ENCODE measurements at regions not wholly inside any gene's neighbourhood (a gene's known extent, or its start where the extent isn't known, plus 50 kb on each side); places are given as distances from the start of the nearest gene placed in this dataset.

DNA sequence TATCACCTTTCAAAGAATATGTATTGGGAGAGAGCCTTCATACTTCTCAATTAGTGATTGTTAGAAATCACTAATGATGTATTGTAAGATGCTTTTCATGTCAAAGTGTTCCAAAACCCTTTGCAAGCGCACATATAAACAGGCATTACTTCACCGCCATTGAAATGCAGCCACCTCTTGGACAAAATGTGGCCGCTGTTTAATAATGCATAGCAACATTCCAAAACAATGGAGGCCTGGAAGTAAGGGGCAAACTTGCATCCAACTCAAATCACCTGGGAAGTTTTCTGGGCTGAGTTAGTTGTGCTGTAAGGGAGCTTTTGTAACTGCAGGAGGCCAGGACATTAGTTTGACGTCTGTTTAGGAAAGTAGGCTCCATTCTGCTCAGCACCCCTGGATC is 438.1 kb downstream of the FGF9 start:
- peak overlapping the region; percentile 18 for H3K27ac Mint-ChIP-seq
- peaks cover 13% of the 10 kb centered on the region for H3K36me3 Mint-ChIP-seq (ENCODE audit: low read depth)
- no peak overlapping the region for H3K4me3 Mint-ChIP-seq
- no peaks in the 10 kb centered on the region for H3K27me3 Mint-ChIP-seq
- H3K4me1 Mint-ChIP-seq (ENCODE audit: low read depth): peaks cover 84% of the 10 kb centered on the region
- DNase-seq: no peak
- H3K9me3 Mint-ChIP-seq: peaks cover 6% of the 10 kb centered on the region

DNA sequence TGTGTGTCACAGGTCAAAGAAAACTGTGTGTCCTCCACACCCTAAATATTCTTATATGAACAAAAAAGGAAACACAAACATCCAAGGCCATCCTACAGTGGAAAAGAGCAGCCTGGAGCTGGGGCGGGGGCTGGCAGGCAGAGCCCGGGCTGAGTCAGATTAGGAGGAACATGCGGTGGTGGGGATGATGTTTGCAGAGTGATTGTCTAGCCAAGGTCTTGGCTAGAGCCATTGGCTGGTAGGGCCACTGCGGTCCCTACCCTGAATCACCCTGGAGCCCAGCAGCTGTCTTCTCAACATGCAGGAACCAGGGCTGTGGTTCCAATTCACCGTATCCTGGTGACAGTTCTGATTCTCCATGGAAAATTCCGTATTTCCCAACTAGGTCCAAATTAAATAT is 439.5 kb downstream of the FGF9 start:
- no peaks in the 10 kb centered on the region for H3K27me3 Mint-ChIP-seq
- no peak overlapping the region for H3K4me3 Mint-ChIP-seq
- H3K4me1 Mint-ChIP-seq (ENCODE audit: low read depth): peaks cover 95% of the 10 kb centered on the region
- peaks cover 11% of the 10 kb centered on the region for H3K9me3 Mint-ChIP-seq
- H3K27ac Mint-ChIP-seq: peak overlapping the region; percentile 3
- peaks cover 17% of the 10 kb centered on the region for H3K36me3 Mint-ChIP-seq (ENCODE audit: low read depth)
- no peak for DNase-seq

DNA sequence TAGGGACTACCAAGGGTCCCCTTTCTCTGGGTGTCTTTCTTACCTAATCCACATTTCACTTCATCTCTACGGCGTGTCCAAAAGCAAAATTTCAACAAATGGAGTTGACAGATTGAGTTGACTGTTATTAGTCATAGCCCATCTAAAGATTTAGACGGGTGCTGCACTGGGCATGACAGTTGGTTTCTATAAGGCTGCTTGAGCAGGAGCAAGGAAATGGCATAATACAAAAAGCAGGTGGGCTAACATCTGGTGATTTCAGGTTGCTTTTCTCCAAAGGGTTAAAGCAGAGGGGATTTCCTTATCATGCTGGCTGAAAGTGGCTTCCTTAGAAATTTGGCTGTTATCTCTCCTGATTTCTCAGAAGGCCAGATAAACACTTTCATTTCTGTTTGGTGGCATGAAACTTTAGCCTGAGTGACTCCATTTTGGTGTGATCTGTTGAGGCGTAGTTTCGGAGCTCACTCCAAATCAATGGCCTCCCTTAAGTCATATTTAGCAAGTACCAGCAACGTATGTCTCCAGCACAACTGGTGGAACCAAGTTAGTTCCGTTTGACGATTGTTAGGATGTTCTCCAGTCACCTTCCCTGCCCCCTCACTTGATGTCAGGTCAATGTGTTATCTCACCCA is 440.4 kb downstream of the FGF9 start:
- Mint-ChIP-seq H3K36me3 (ENCODE audit: low read depth) (peaks cover 17% of the 10 kb centered on the region), H3K4me1 (ENCODE audit: low read depth) (peaks cover 95% of the 10 kb centered on the region), H3K9me3 (peaks cover 14% of the 10 kb centered on the region), H3K4me3 (no peak overlapping the region), H3K27ac (no peak overlapping the region), H3K27me3 (no peaks in the 10 kb centered on the region)
- DNase-seq: no peak

DNA sequence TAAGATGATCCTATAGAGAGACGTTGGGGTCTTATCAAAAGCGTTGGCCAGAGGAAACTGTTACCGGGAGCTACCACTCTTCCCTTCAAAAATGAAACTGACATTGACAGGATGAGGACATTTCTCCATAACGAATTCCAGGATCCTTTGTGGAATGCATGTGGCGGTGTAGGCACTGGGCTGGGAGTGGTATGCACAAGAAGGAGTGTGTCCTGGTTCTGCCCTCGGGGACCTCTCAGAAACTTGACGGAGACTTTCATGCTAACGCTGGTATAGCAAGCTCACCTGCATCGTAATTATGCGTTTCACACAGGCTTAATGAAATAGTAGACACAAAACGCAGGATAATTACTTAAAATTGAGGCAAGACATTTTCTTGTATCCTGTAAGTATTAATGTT is 441.1 kb downstream of the FGF9 start:
- H3K4me1 Mint-ChIP-seq (ENCODE audit: low read depth): peaks cover 92% of the 10 kb centered on the region
- H3K4me3 Mint-ChIP-seq: no peak overlapping the region
- no peaks in the 10 kb centered on the region for H3K27me3 Mint-ChIP-seq
- H3K27ac Mint-ChIP-seq: no peak overlapping the region
- peaks cover 14% of the 10 kb centered on the region for H3K9me3 Mint-ChIP-seq
- no peak for DNase-seq
- peaks cover 17% of the 10 kb centered on the region for H3K36me3 Mint-ChIP-seq (ENCODE audit: low read depth)

DNA sequence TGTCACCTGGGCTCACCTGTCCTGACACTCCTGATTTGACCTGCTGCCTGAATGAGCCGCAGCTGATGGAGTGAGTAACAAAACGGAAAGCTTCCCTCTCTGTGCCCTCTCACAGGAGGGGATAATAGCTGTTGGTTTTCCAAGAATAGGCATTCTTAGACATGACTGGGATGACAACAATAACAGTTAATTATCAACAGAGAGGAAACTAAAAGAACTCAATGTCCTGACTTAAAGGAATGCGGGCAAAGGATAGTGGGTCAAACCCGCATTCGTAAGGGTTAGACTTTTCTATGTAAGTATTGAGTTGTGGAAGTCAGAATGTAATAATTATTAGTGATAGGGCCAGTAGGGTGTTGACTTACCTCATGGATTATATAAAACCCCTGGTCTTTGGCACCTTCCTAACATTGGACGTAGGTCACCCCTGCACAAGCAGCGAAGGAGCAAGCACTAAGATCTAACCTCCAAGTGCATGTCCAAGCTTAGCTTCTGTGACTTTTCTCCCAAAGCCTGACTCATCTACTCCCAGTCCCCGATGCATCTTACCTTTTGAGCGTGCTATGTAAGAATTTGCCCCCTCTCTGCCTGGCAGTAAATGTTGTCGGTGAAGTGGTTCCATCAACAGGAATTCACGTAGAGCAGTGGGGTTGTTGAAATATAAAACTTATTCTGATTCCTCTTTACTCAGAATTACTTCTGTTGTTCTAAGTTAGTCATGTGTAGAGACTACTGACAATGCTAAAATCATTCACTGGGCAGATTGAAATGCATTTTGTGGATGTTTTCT is 442.3 kb downstream of the FGF9 start:
- peaks cover 14% of the 10 kb centered on the region for H3K9me3 Mint-ChIP-seq
- H3K27ac Mint-ChIP-seq: peak overlapping the region; percentile 70
- H3K4me3 Mint-ChIP-seq: no peak overlapping the region
- H3K36me3 Mint-ChIP-seq (ENCODE audit: low read depth): peaks cover 17% of the 10 kb centered on the region
- DNase-seq: no peak
- peaks cover 81% of the 10 kb centered on the region for H3K4me1 Mint-ChIP-seq (ENCODE audit: low read depth)
- H3K27me3 Mint-ChIP-seq: no peaks in the 10 kb centered on the region

DNA sequence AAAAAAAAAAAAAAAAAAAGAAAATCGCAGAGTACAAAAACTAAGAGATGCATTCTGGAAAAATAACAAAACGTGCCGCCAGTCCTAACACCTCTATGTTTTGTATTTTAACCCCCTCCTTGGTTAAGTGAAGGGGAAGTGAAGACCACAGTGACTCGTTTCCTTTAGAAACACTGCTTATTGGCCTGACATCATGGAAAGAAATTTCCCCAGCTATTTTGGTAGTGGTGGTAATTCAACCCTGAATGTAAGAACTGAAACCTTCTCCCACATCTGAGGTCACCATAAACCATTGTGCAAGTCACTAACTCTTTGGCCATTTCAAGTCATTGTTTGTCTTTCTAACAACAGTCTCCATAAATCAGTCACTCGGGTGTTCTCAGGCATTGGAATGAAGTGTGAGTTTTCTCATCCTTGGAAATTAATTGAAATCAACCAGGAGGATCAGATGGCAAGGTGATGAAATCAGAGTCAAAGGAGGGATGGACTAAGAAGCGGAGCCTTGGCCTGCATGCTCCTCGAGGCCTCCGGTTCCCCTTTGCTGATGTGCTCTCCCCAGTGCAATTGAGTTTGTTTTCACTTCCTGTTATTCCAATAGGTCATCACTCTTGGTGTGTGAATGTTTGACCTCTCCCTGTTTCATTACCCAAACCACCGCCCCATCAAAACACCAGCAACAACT is 443.9 kb downstream of the FGF9 start:
- Mint-ChIP-seq H3K4me3 (peak overlapping the region; percentile 30), H3K36me3 (ENCODE audit: low read depth) (peaks cover 17% of the 10 kb centered on the region)
- no peak for DNase-seq

DNA sequence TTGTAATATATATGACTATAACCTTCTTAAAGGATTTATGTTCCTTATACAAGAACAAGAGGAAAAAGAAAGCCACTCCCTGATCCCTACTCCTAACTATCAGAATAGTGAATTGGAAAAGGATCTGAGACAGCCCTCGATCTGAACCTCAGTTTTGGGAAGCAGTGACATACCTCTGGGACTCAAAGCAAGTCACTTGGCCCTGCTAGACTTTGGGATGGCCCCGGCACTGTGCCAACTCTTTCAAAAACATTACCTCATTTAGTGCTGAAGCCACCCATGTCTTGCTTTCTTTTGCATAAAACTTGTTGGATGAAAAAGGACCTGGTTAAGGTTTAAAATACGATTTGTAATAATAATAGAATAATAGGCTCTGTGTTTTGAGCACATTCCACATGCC is 447.3 kb downstream of the FGF9 start:
- no peaks in the 10 kb centered on the region for H3K27me3 Mint-ChIP-seq
- H3K4me3 Mint-ChIP-seq: no peak overlapping the region
- H3K36me3 Mint-ChIP-seq (ENCODE audit: low read depth): peaks cover 12% of the 10 kb centered on the region
- H3K4me1 Mint-ChIP-seq (ENCODE audit: low read depth): peaks cover 61% of the 10 kb centered on the region
- DNase-seq: no peak
- no peak overlapping the region for H3K27ac Mint-ChIP-seq
- H3K9me3 Mint-ChIP-seq: peaks cover 13% of the 10 kb centered on the region

More for the DNA sequence above, 443.9 kb downstream of the FGF9 start:
- Mint-ChIP-seq H3K27me3 (no peaks in the 10 kb centered on the region), H3K27ac (peak overlapping the region; percentile 93), H3K4me1 (ENCODE audit: low read depth) (peaks cover 78% of the 10 kb centered on the region), H3K9me3 (peaks cover 14% of the 10 kb centered on the region)

DNA sequence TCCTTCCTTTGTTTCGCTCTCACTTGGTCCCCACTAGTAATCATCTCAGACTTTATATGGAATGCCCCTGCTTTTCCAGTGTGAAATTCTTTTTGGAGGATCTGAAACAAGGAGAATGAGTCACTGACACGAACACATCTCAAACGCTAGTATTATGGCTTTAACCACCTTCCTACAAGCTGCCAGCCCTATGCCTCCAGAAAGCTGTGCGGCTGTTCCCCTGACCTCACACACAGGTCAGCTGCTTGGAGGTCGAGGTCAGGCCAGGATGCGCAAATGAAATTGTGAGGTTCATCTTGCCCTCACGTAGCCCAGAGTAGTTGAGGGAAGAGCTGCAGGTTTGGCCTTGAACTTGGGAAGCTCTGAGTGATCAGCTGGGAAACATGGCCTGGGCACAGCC is 449.8 kb downstream of the FGF9 start:
- no peak for DNase-seq
- no peak overlapping the region for H3K4me3 Mint-ChIP-seq
- H3K4me1 Mint-ChIP-seq (ENCODE audit: low read depth): peaks cover 52% of the 10 kb centered on the region
- H3K36me3 Mint-ChIP-seq (ENCODE audit: low read depth): no peaks in the 10 kb centered on the region
- peaks cover 4% of the 10 kb centered on the region for H3K9me3 Mint-ChIP-seq
- no peaks in the 10 kb centered on the region for H3K27me3 Mint-ChIP-seq
- no peak overlapping the region for H3K27ac Mint-ChIP-seq

DNA sequence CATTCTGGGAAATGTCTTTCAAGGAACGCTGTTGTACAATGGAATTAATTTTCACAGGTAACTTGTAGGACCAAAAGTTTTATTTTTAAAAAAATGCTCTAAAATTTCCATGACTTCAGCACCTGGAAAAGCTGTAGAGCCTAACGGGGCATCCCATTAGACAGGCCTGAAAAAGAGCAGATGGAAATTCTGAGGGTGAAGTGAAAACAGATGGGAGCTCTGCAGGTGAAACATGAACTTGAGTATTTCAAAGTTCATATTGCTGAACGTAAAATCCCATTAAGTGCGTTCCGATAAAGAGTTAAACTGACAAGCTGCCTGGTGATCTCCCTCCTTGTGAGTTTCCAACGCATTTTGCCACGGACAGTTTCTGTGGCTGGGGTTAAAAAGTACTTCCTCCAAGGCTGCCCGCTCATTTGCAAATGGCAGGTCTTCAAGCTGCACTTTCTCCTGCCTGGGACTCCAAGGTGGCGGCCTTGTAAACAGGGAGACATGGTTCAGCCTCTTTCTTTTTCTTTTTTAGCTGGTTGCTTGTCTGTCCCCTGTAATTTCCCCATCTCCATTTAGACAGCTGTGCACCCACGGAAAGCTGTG is 450.4 kb downstream of the FGF9 start:
- Mint-ChIP-seq H3K4me1 (ENCODE audit: low read depth) (peaks cover 52% of the 10 kb centered on the region), H3K27me3 (no peaks in the 10 kb centered on the region), H3K9me3 (peaks cover 3% of the 10 kb centered on the region), H3K36me3 (ENCODE audit: low read depth) (no peaks in the 10 kb centered on the region), H3K4me3 (no peak overlapping the region), H3K27ac (no peak overlapping the region)
- no peak for DNase-seq

DNA sequence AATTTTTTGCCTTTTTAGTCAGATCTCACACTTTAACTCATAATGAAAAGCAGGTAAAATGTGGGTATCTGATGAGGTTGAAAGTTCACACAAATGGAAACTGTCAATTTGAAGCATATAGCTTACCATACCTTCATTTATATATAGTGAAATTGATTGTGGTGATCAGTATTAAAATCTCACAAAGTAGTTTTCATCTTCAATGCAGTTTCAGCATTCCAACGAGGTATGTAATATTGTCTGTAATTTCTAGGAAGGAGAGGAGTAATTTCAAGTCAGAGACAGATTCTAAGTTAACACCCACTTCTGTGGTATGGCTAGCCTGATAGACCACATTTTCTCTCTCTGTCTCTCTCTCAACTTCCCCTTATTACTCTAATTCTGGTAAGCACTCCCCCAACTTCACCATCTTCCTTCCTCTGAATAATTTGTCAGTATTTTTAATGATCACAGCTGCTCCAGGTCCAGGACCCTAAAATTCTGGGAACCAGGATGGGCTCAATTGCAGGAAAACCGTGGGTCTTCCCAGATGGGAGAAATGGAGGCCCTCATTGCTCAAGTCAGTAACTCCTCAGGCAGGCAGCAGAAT is 455.7 kb downstream of the FGF9 start:
- Mint-ChIP-seq H3K4me3 (peak overlapping the region; percentile 28), H3K4me1 (ENCODE audit: low read depth) (peaks cover 58% of the 10 kb centered on the region), H3K36me3 (ENCODE audit: low read depth) (peaks cover 18% of the 10 kb centered on the region), H3K27me3 (no peaks in the 10 kb centered on the region), H3K9me3 (peaks cover 20% of the 10 kb centered on the region), H3K27ac (peak overlapping the region; percentile 90)
- no peak for DNase-seq

DNA sequence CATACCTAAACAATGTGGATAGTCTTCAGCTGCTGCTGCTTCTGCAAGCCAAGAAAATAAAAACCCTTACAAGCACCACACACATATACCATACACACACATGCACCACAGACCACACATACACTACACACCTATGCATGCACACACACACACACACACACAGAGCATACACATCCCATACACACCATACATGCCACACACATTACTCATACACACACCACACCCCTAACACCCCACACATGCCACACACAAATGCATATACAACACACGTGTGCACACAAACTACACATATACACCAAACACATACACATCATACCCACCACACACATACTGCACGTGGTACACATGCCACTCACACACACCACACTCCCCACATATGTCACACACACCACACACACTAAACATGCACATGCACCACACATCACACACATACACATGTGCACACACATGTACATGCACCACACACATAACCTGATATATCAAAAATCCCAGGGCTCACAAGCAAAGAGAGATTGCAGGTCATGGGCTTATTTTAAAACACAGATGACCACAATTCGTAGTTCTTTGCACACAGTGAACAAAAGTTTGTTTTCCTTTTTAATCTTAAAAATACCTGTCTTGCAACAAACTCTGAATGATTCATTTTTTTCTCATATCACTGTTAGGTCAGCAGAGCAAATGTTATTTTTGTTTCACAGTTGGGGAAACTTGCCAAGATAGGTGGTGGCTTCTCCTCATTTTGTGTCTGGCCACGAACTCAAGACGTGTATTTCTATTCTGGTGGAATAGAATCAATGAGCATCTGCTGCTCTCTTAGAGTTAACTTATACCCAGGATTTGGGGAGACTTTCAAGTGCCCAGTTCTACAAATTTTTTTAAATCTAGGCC is 456.6 kb downstream of the FGF9 start:
- H3K4me3 Mint-ChIP-seq: no peak overlapping the region
- no peaks in the 10 kb centered on the region for H3K27me3 Mint-ChIP-seq
- peaks cover 20% of the 10 kb centered on the region for H3K9me3 Mint-ChIP-seq
- DNase-seq: no peak
- H3K4me1 Mint-ChIP-seq (ENCODE audit: low read depth): peaks cover 58% of the 10 kb centered on the region
- H3K36me3 Mint-ChIP-seq (ENCODE audit: low read depth): peaks cover 18% of the 10 kb centered on the region
- peak overlapping the region; percentile 90 for H3K27ac Mint-ChIP-seq

DNA sequence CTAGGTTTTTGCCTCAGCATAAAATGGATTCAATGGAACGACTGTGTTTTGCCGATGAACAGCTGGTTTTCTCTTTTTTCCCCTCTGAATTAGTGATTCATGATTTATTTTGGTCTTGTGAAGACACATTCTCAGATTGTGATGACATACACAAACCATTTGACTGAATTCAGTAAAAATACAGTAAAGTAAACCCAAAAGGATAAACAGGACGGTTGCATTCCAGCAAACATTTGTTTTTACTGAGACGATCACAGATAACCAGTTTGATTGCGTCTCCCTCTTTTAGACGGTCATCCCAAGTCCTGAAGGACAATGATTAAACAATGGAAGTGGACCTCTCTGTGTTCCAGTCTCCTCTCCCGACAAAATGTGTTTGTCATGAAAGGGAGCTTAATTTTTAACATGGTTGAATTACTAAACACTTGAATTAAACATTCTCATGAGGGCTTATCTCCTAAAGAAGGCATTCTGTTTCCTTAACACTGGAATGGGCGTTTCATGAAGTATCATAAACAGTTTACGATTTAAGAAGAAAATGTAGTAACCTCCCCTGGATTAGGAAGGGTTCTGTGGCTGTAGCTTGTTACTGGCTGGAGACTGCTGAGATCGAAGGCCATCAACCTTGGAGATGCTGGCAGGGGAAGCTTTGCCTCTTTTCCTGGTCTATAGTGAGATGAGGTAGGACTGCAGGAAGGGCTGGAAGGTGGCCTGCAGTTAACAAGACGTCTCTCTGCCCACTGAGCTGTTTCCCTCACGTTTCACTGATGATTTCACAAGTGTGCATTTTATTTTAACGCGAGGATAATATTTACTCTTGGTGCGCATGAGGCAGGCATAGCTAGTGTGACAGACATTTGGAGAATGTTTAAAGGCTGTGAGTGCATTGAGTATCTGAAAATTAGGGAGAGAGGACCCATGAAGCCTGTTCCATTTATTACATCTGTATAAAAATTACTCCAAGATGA is 457.9 kb downstream of the FGF9 start:
- Mint-ChIP-seq H3K9me3 (peaks cover 16% of the 10 kb centered on the region), H3K27ac (peak overlapping the region; percentile 24), H3K4me1 (ENCODE audit: low read depth) (peaks cover 58% of the 10 kb centered on the region), H3K36me3 (ENCODE audit: low read depth) (peaks cover 18% of the 10 kb centered on the region), H3K27me3 (no peaks in the 10 kb centered on the region), H3K4me3 (no peak overlapping the region)
- DNase-seq: no peak

DNA sequence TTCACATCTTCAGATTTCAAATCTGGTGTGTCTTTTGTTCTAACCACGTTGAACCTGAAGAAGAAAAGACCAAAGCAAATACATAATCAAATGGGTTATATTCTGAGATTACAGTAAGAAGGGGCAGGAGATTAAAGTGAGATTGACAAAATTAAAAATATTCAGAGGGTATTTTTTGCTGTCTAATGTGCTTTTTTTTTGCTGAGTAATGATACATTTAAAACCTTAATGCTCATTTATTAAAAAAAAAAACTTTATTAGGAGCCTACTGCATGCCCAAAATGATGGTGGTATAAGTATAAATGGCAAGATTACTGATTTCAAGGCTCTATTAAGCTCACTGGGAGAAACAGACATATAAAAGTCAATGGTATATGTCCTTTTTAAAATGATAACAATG is 459.4 kb downstream of the FGF9 start:
- Mint-ChIP-seq H3K9me3 (peaks cover 16% of the 10 kb centered on the region), H3K4me3 (no peak overlapping the region), H3K4me1 (ENCODE audit: low read depth) (peaks cover 46% of the 10 kb centered on the region), H3K36me3 (ENCODE audit: low read depth) (peaks cover 18% of the 10 kb centered on the region), H3K27ac (no peak overlapping the region), H3K27me3 (no peaks in the 10 kb centered on the region)
- no peak for DNase-seq
